Activated CD8-positive, alpha-beta T cell treated with anti-CD3 and anti-CD28 coated beads for 36 hours (primary cell): ENCODE measurements at regions not wholly inside any gene's neighbourhood (a gene's known extent, or its start where the extent isn't known, plus 50 kb on each side); places are given as distances from the start of the nearest gene placed in this dataset.
A peak's percentile ranks its signal among the peaks of the same experiment; 100 is the strongest.

Experiments used
- ATAC-seq: fragments of 200-7000 bp; cut with Tn5 transposase; one replicate; pipeline ENCODE4 v1.10.0; 2021; ENCODE audit warnings: mild to moderate bottlenecking, moderate library complexity
- CTCF ChIA-PET: fragments of 350-600 bp; sonication (Branson Sonifier 250); formaldehyde crosslinking; loops from one replicate; lab custom pipeline; 2021; ENCODE audit warnings: antibody characterized with exemption; lab: Charles Lee
- POLR2A ChIA-PET: fragments of 350-600 bp; sonication (Branson Sonifier 250); formaldehyde crosslinking; loops from one replicate; lab custom pipeline; 2021; ENCODE audit warnings: antibody characterized with exemption; lab: Charles Lee
- DNase-seq: peaks from one replicate; pipeline ENCODE4 v3.0.0-alpha.2; 2020
- H3K27ac Mint-ChIP-seq: one replicate; pipeline ENCODE4 v1.8.0; 2021; ENCODE audit warnings: mild to moderate bottlenecking, mixed read lengths
- H3K27me3 Mint-ChIP-seq: one replicate; pipeline ENCODE4 v1.8.0; 2021; ENCODE audit warnings: mixed read lengths
- H3K36me3 Mint-ChIP-seq: one replicate; pipeline ENCODE4 v1.8.0; 2021; ENCODE audit warnings: low read depth, mixed read lengths
- H3K4me1 Mint-ChIP-seq: one replicate; pipeline ENCODE4 v1.8.0; 2021; ENCODE audit warnings: low read depth, mixed read lengths
- H3K4me3 Mint-ChIP-seq: one replicate; pipeline ENCODE4 v1.8.0; 2021; ENCODE audit warnings: mild to moderate bottlenecking, moderate library complexity, mixed read lengths
- H3K9me3 Mint-ChIP-seq: one replicate; pipeline ENCODE4 v1.8.0; 2021; ENCODE audit warnings: mixed read lengths
- CTCF ChIP-seq: fragments of 200-600 bp; IDR thresholded peaks from one replicate; pipeline ENCODE4 v1.8.0; 2022; ENCODE audit warnings: antibody characterized with exemption, mild to moderate bottlenecking
- intact Hi-C: fragments of 100-400 bp; cut with micrococcal nuclease; formaldehyde crosslinking; loops from one replicate; pipeline ENCODE4 v1.10.0; 2022

- ChIA-PET POLR2A (interaction anchor here (0.8 kb wide), 1 partner anchor 59 kb away, joined by 3 read pairs; no protein-coding TSS in a partner anchor), CTCF (interaction anchor here (0.6 to 3.9 kb wide), 3 partner anchors 9 to 347 kb away, joined by 3 to 26 read pairs (median 4); no protein-coding TSS in a partner anchor)
- ATAC-seq (no peak), DNase-seq (no peak)
- no peaks in the 10 kb centered on the region for H3K4me1 Mint-ChIP-seq
- H3K9me3 Mint-ChIP-seq, result no peaks in the 10 kb centered on the region
- no peaks in the 10 kb centered on the region for H3K36me3 Mint-ChIP-seq
- TF ChIP-seq CTCF, result no peak
- no peak overlapping the region for H3K27ac Mint-ChIP-seq
- H3K4me3 Mint-ChIP-seq, result no peak overlapping the region
- intact Hi-C loops, result no loop called here
- no peaks in the 10 kb centered on the region for H3K27me3 Mint-ChIP-seq
Observed at GRCh38 chr1:67491280-67491679, 61.1 kb upstream of the SERBP1 start.

GRCh38 chr1:67493148-67493547, 62.9 kb upstream of the SERBP1 start:
- POLR2A ChIA-PET, result interaction anchor here (1.5 kb wide), 1 partner anchor 65 kb away, joined by 5 read pairs; no protein-coding TSS in a partner anchor
- Mint-ChIP-seq H3K27ac (no peak overlapping the region), H3K27me3 (no peaks in the 10 kb centered on the region), H3K36me3 (no peaks in the 10 kb centered on the region), H3K4me1 (no peaks in the 10 kb centered on the region), H3K9me3 (no peaks in the 10 kb centered on the region), H3K4me3 (no peak overlapping the region)
- DNase-seq (no peak), ATAC-seq (no peak)
- TF ChIP-seq CTCF, result no peak
- intact Hi-C loops, result no loop called here
- CTCF ChIA-PET, result interaction anchor here (3.9 kb wide), 1 partner anchor 7 kb away, joined by 26 read pairs; no protein-coding TSS in a partner anchor

GRCh38 chr1:67495327-67495726, 65.1 kb upstream of the SERBP1 start:
- no peak overlapping the region for H3K4me3 Mint-ChIP-seq
- H3K9me3 Mint-ChIP-seq, result no peaks in the 10 kb centered on the region
- DNase-seq (no peak), ATAC-seq (no peak)
- ChIA-PET CTCF (interaction anchor here (1.2 to 4.0 kb wide), 4 partner anchors 11 to 282 kb away, joined by 3 to 20 read pairs (median 9); no protein-coding TSS in a partner anchor), POLR2A (no interaction called here)
- H3K4me1 Mint-ChIP-seq, result peaks cover 1% of the 10 kb centered on the region
- intact Hi-C loops, result no loop called here
- no peaks in the 10 kb centered on the region for H3K36me3 Mint-ChIP-seq
- H3K27ac Mint-ChIP-seq, result no peak overlapping the region
- no peak for TF ChIP-seq CTCF
- no peaks in the 10 kb centered on the region for H3K27me3 Mint-ChIP-seq

GRCh38 chr1:67496329-67496728, 66.1 kb upstream of the SERBP1 start:
- intact Hi-C loops, result no loop called here
- Mint-ChIP-seq H3K4me1 (peaks cover 7% of the 10 kb centered on the region), H3K9me3 (no peaks in the 10 kb centered on the region), H3K27ac (no peak overlapping the region), H3K4me3 (no peak overlapping the region), H3K36me3 (no peaks in the 10 kb centered on the region), H3K27me3 (peaks cover 5% of the 10 kb centered on the region)
- ChIA-PET POLR2A (interaction anchor here (0.7 to 1.5 kb wide), 2 partner anchors 13 to 20 kb away, joined by 3 read pairs; no protein-coding TSS in a partner anchor), CTCF (interaction anchor here (1.1 to 4.0 kb wide), 5 partner anchors 10 to 347 kb away, joined by 3 to 20 read pairs (median 3); no protein-coding TSS in a partner anchor)
- DNase-seq (no peak), ATAC-seq (no peak)
- TF ChIP-seq CTCF, result no peak

- TF ChIP-seq CTCF, result peak; percentile 92
- ATAC-seq (peak; percentile 100), DNase-seq (peak; percentile 95)
- CTCF ChIA-PET, result interaction anchor here (0.6 to 5.4 kb wide), 64 partner anchors 9 to 527 kb away, joined by 3 to 120 read pairs (median 4); partner anchors contain the start of genes C1orf141, GADD45A and SERBP1
- no peaks in the 10 kb centered on the region for H3K36me3 Mint-ChIP-seq
- POLR2A ChIA-PET, result interaction anchor here (1.0 to 3.6 kb wide), 2 partner anchors 70 to 285 kb away, joined by 4 to 28 read pairs; partner anchors contain the start of gene SERBP1
- H3K4me1 Mint-ChIP-seq, result peaks cover 7% of the 10 kb centered on the region
- intact Hi-C loops, result loop anchor here (2.0 to 5.0 kb wide), 2 partner anchors 266 to 288 kb away; no protein-coding TSS in a partner anchor
- H3K27ac Mint-ChIP-seq, result peak overlapping the region; percentile 21
- peaks cover 7% of the 10 kb centered on the region for H3K27me3 Mint-ChIP-seq
- H3K9me3 Mint-ChIP-seq, result no peaks in the 10 kb centered on the region
- H3K4me3 Mint-ChIP-seq, result no peak overlapping the region
Observed at GRCh38 chr1:67500413-67500959, 70.3 kb upstream of the SERBP1 start.
